Neural progenitor cell (in vitro differentiated cells): ENCODE measurements at regions not wholly inside any gene's neighbourhood (a gene's known extent, or its start where the extent isn't known, plus 50 kb on each side); places are given as distances from the start of the nearest gene placed in this dataset.

Experiments
- EZH2 ChIP-seq: fragments of 200-600 bp; sonication (generic); IDR thresholded peaks from 2 replicates; pipeline ENCODE4 v1.6.1; 2017; ENCODE audit warnings: antibody characterized with exemption, mild to moderate bottlenecking, moderate library complexity
- EZH2phosphoT487 ChIP-seq: fragments of 200-600 bp; sonication (generic); IDR thresholded peaks from 2 replicates; pipeline ENCODE4 v1.6.1; 2017; ENCODE audit warnings: antibody characterized with exemption
- TF ChIP-seq, protein P1 (sequence below): fragments of 200-600 bp; sonication (generic); IDR thresholded peaks from 2 replicates; pipeline ENCODE4 v1.5.1; 2017; ENCODE audit warnings: antibody characterized with exemption, mild to moderate bottlenecking

DNA sequence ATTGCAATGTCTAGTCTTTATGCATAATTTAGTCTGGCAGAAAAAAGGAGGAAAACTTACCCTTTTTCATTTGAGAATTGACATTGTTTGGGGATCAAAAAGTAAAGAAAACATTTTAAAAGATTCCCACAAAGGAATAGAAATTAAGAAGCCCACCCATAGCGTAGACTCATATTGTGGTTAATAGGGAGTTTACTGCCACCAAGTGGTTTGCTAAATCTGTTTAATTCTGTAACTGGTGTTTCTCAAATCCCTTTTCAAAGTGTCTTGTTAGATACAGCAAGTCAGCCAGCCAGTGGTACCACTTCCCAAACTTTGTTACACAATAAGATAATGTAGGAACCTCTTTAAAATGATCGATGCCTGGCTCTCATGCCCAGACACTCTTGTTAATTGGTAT, 180.3 kb downstream of the IPO8 start:
- TF ChIP-seq, protein P1, sequence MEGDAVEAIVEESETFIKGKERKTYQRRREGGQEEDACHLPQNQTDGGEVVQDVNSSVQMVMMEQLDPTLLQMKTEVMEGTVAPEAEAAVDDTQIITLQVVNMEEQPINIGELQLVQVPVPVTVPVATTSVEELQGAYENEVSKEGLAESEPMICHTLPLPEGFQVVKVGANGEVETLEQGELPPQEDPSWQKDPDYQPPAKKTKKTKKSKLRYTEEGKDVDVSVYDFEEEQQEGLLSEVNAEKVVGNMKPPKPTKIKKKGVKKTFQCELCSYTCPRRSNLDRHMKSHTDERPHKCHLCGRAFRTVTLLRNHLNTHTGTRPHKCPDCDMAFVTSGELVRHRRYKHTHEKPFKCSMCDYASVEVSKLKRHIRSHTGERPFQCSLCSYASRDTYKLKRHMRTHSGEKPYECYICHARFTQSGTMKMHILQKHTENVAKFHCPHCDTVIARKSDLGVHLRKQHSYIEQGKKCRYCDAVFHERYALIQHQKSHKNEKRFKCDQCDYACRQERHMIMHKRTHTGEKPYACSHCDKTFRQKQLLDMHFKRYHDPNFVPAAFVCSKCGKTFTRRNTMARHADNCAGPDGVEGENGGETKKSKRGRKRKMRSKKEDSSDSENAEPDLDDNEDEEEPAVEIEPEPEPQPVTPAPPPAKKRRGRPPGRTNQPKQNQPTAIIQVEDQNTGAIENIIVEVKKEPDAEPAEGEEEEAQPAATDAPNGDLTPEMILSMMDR: peak; percentile 60
- TF ChIP-seq EZH2 (no peak), EZH2phosphoT487 (no peak)
